CD4-positive, alpha-beta memory T cell (primary cell): ENCODE measurements at regions not wholly inside any gene's neighbourhood (a gene's known extent, or its start where the extent isn't known, plus 50 kb on each side); places are given as distances from the start of the nearest gene placed in this dataset.
A peak's percentile ranks its signal among the peaks of the same experiment; 100 is the strongest.
"Not testable (repeated sequence)": the region's sequence is repeated elsewhere in the genome, so short reads cannot be mapped to it uniquely, and the experiment has no call there.

Experiments
- CTCF ChIA-PET: fragments of 350-600 bp; sonication (Branson Sonifier 250); formaldehyde crosslinking; loops from one replicate; lab custom pipeline; 2021; ENCODE audit warnings: inconsistent platforms; ENCODE audit not compliant: partially characterized antibody; lab: Charles Lee
- POLR2A ChIA-PET: fragments of 350-600 bp; sonication (Branson Sonifier 250); formaldehyde crosslinking; loops from one replicate; lab custom pipeline; 2021; ENCODE audit not compliant: partially characterized antibody; lab: Charles Lee
- DNase-seq, 5 donors: peaks; one replicate each; pipeline versions ENCODE4 v3.0.0 to v3.0.0-alpha.2; 2020 to 2022; ENCODE audit warnings: mixed read lengths in 1 of 5
- H3K27ac ChIP-seq: one replicate; pipeline ENCODE4 v1.7.0; 2013; ENCODE audit warnings: low read depth, low read length
- H3K27me3 ChIP-seq: 2 replicates; pipeline ENCODE4 v1.7.0; 2013; ENCODE audit warnings: mild to moderate bottlenecking, low read length, moderate library complexity; ENCODE audit not compliant: insufficient read depth
- H3K36me3 ChIP-seq: 2 replicates; pipeline ENCODE4 v1.7.0; 2013; ENCODE audit warnings: mild to moderate bottlenecking, low read length, moderate library complexity; ENCODE audit not compliant: insufficient read depth
- H3K4me1 ChIP-seq: 2 replicates; pipeline ENCODE4 v1.7.0; 2013; ENCODE audit warnings: mild to moderate bottlenecking, low read length, moderate library complexity; ENCODE audit not compliant: insufficient read depth
- H3K4me3 ChIP-seq, 2 donors: one replicate each; pipeline ENCODE4 v1.7.0; 2013; ENCODE audit warnings: low read length in 2 of 2, mild to moderate bottlenecking in 1 of 2
- H3K9me3 ChIP-seq, 2 donors: one replicate each; pipeline ENCODE4 v1.7.0; 2013; ENCODE audit warnings: low read length in 2 of 2, control low read depth in 1 of 2; ENCODE audit not compliant: control insufficient read depth in 1 of 2
- H3K27ac Mint-ChIP-seq, 7 donors: one replicate each; pipeline ENCODE4 v1.8.0; 2020 to 2021; ENCODE audit warnings: mixed read lengths in 7 of 7, mild to moderate bottlenecking in 6 of 7, inconsistent platforms in 3 of 7, moderate library complexity in 3 of 7
- H3K27me3 Mint-ChIP-seq, 2 donors: one replicate each; pipeline ENCODE4 v1.8.0; 2020 to 2021; ENCODE audit warnings: mixed read lengths in 2 of 2
- H3K36me3 Mint-ChIP-seq, 2 donors: one replicate each; pipeline ENCODE4 v1.8.0; 2020 to 2021; ENCODE audit warnings: mixed read lengths in 2 of 2, inconsistent platforms in 1 of 2, mild to moderate bottlenecking in 1 of 2
- H3K4me1 Mint-ChIP-seq, 4 donors: one replicate each; pipeline ENCODE4 v1.8.0; 2020 to 2021; ENCODE audit warnings: mixed read lengths in 4 of 4, mild to moderate bottlenecking in 1 of 4
- H3K4me3 Mint-ChIP-seq, 8 donors: one replicate each; pipeline ENCODE4 v1.8.0; 2020 to 2021; ENCODE audit warnings: mixed read lengths in 8 of 8, mild to moderate bottlenecking in 7 of 8, moderate library complexity in 6 of 8, inconsistent platforms in 3 of 8
- H3K9me3 Mint-ChIP-seq, 8 donors: one replicate each; pipeline ENCODE4 v1.8.0; 2020 to 2021; ENCODE audit warnings: mixed read lengths in 8 of 8, mild to moderate bottlenecking in 5 of 8, inconsistent platforms in 3 of 8, moderate library complexity in 1 of 8
- intact Hi-C: fragments of 100-400 bp; cut with micrococcal nuclease; formaldehyde crosslinking; loops from one replicate; pipeline ENCODE4 v1.15.1; 2023

- intact Hi-C loops, result loop anchor here (5.0 kb wide), 1 partner anchor 240 kb away; the partner anchor contains the start of gene LINGO1
- H3K27ac Mint-ChIP-seq, result no peak overlapping the region
Observed at GRCh38 chr15:77871852-77872371, 205.6 kb downstream of the TBC1D2B start.

GRCh38 chr15:77870195-77871065 lies 207.1 kb downstream of the TBC1D2B start:
- Histone ChIP-seq H3K27ac (no peak overlapping the region), H3K4me1 (no peaks in the 10 kb centered on the region), H3K9me3 (no peaks in the 10 kb centered on the region), H3K4me3 (no peak overlapping the region), H3K36me3 (no peaks in the 10 kb centered on the region), H3K27me3 (no peaks in the 10 kb centered on the region)
- Mint-ChIP-seq H3K27ac (no peak overlapping the region), H3K4me1 (peaks cover 0 to 4% (median 0%) of the 10 kb centered on the region in 4 donors), H3K36me3 (no peaks in the 10 kb centered on the region), H3K27me3 (peaks cover 0 to 3% of the 10 kb centered on the region in 2 donors), H3K4me3 (no peak overlapping the region), H3K9me3 (no peaks in the 10 kb centered on the region)
- peak in 4 of 5 donors; percentile 8 to 26 (median 10) for DNase-seq
- intact Hi-C loops, result loop anchor here (5.0 kb wide), 1 partner anchor 238 kb away; the partner anchor contains the start of gene LINGO1
- CTCF ChIA-PET, result interaction anchor here (1.2 kb wide), 1 partner anchor 21 kb away, joined by 3 read pairs; no protein-coding TSS in a partner anchor
- POLR2A ChIA-PET, result no interaction called here

More at GRCh38 chr15:77871852-77872371, 205.6 kb downstream of the TBC1D2B start:
- Histone ChIP-seq H3K4me1 (no peaks in the 10 kb centered on the region), H3K9me3 (no peaks in the 10 kb centered on the region), H3K4me3 (no peak overlapping the region), H3K27me3 (no peaks in the 10 kb centered on the region), H3K27ac (no peak overlapping the region), H3K36me3 (no peaks in the 10 kb centered on the region)
- Mint-ChIP-seq H3K4me3 (no peak overlapping the region), H3K27me3 (peaks cover 0 to 3% of the 10 kb centered on the region in 2 donors), H3K36me3 (no peaks in the 10 kb centered on the region), H3K9me3 (no peaks in the 10 kb centered on the region), H3K4me1 (peaks cover 0 to 4% (median 0%) of the 10 kb centered on the region in 4 donors)
- POLR2A ChIA-PET, result no interaction called here
- CTCF ChIA-PET, result no interaction called here
- DNase-seq, result no peak

- no peak for DNase-seq
- Mint-ChIP-seq H3K27ac (no peak overlapping the region), H3K9me3 (no peaks in the 10 kb centered on the region), H3K4me3 (no peak overlapping the region), H3K4me1 (peaks cover 0 to 4% (median 0%) of the 10 kb centered on the region in 4 donors), H3K36me3 (no peaks in the 10 kb centered on the region), H3K27me3 (peaks cover 0 to 3% of the 10 kb centered on the region in 2 donors)
- Histone ChIP-seq H3K27me3 (no peaks in the 10 kb centered on the region), H3K4me3 (no peak overlapping the region), H3K36me3 (no peaks in the 10 kb centered on the region), H3K9me3 (no peaks in the 10 kb centered on the region), H3K27ac (no peak overlapping the region), H3K4me1 (no peaks in the 10 kb centered on the region)
- ChIA-PET CTCF (no interaction called here), POLR2A (no interaction called here)
- intact Hi-C loops, result no loop called here
Observed at GRCh38 chr15:77869021-77869895, 208.3 kb downstream of the TBC1D2B start.

GRCh38 chr15:77868048-77868629 lies 209.4 kb downstream of the TBC1D2B start:
- CTCF ChIA-PET, H3K4me1 ChIP-seq, H3K36me3 ChIP-seq, POLR2A ChIA-PET, H3K27ac Mint-ChIP-seq, H3K4me1 Mint-ChIP-seq, H3K9me3 Mint-ChIP-seq, intact Hi-C loops, H3K9me3 ChIP-seq, H3K36me3 Mint-ChIP-seq, H3K27me3 Mint-ChIP-seq, H3K27ac ChIP-seq, H3K4me3 Mint-ChIP-seq, H3K4me3 ChIP-seq, H3K27me3 ChIP-seq, DNase-seq: not testable (repeated sequence)

DNA sequence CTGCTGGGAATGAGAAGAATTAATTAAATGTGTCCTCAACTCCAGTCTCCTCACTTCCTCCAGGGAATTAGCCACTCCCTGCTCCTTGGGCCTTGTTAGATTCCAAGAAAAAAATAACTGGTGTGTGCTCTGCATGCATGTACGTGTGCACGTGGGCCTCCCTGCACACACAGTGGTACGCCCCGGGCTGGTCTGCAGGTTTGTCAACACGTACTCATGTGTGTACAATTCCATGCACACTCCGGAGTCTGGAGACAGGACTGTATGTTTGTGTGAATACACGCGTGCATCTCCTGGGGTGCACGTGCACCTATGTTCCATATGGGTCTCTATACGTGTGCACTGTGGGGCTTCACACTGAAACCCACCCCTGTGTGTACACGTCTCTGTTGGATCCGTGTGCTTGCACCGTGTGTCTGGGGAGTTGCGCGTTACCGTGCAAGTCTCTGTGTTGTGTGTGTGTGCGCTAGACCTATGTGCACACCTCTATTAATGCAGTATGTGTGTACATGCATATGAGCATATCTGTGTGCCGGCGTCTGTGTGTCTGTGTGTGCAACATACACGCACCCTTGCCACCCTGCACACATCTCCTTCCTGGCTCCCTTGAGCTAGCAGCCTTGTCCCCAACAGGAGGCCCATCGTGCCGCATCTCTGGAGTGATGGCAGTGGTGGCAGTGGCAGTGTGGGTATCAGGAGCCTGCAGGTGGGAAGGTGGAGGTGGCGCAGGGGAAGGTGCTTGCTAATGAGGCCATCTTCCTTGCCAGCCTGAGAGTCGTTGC lies 210.1 kb downstream of the TBC1D2B start:
- CTCF ChIA-PET, result no interaction called here
- Mint-ChIP-seq H3K36me3 (no peaks in the 10 kb centered on the region), H3K27me3 (peaks cover 2 to 6% of the 10 kb centered on the region in 2 donors), H3K27ac (no peak overlapping the region), H3K4me3 (no peak overlapping the region), H3K9me3 (no peaks in the 10 kb centered on the region), H3K4me1 (peaks cover 0 to 4% (median 0%) of the 10 kb centered on the region in 4 donors)
- intact Hi-C loops, result no loop called here
- no peaks in the 10 kb centered on the region for H3K27me3 ChIP-seq
- no peak for DNase-seq
- H3K27ac ChIP-seq, result no peak overlapping the region
- no peak overlapping the region for H3K4me3 ChIP-seq
- POLR2A ChIA-PET, result no interaction called here
- H3K4me1 ChIP-seq, result no peaks in the 10 kb centered on the region
- no peaks in the 10 kb centered on the region for H3K9me3 ChIP-seq
- no peaks in the 10 kb centered on the region for H3K36me3 ChIP-seq

DNA sequence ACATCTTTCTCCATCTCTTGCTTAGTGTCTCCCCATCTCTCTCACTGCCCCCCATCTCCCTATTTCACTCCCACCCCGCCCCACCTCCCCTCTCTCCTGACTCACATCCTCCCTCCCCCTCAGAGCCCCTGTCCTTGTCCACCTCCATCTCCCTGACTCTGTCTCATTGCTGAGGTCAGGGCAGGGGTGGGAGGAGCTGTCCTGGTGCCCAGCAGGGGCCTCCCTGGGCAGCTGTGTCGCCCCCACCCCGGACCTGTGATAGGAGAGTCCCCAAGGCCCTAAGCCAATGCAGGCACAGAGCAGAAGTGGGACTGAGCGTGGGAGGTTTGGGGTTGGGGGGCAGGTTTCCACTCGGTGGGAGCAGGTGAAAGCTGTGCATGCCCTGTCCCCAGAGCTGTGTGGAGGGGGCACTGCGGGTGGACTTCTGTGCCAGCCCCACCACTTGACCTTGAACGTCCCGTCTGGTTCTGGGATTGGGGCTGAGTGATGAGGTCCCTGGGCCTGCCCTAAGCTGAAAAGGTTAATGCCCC lies 210.8 kb downstream of the TBC1D2B start:
- Histone ChIP-seq H3K4me3 (no peak overlapping the region), H3K27ac (no peak overlapping the region), H3K9me3 (no peaks in the 10 kb centered on the region), H3K4me1 (no peaks in the 10 kb centered on the region), H3K27me3 (no peaks in the 10 kb centered on the region), H3K36me3 (no peaks in the 10 kb centered on the region)
- intact Hi-C loops, result no loop called here
- Mint-ChIP-seq H3K27me3 (peaks cover 2 to 6% of the 10 kb centered on the region in 2 donors), H3K4me3 (no peak overlapping the region), H3K36me3 (no peaks in the 10 kb centered on the region), H3K4me1 (peaks cover 0 to 4% (median 0%) of the 10 kb centered on the region in 4 donors), H3K9me3 (no peaks in the 10 kb centered on the region), H3K27ac (no peak overlapping the region)
- ChIA-PET CTCF (no interaction called here), POLR2A (no interaction called here)
- DNase-seq, result no peak
